Spleen (tissue), 11 donors: ENCODE measurements at regions not wholly inside any gene's neighbourhood (a gene's known extent, or its start where the extent isn't known, plus 50 kb on each side); places are given as distances from the start of the nearest gene placed in this dataset.

Source experiments
- DNase-seq: peaks from one replicate; pipeline ENCODE4 v3.0.0-alpha.2; 2020
- H3K27ac ChIP-seq, 8 donors: fragments of 200-600 bp; sonication (generic) in 7 of 8; 1 replicate in 4 of 8; 2 replicates in 4 of 8; pipeline versions ENCODE4 v1.5.0 to v1.8.0; 2016 to 2021; ENCODE audit warnings: inconsistent platforms in 4 of 8, mild to moderate bottlenecking in 4 of 8, moderate library complexity in 1 of 8
- H3K27me3 ChIP-seq, 7 donors: fragments of 200-600 bp; sonication (generic) in 6 of 7; replicated peaks in 1 of 7; 1 replicate in 4 of 7; 2 replicates in 3 of 7; pipeline versions ENCODE4 v1.5.0 to v1.8.0; 2016 to 2021; ENCODE audit warnings: inconsistent platforms in 3 of 7, mild to moderate bottlenecking in 1 of 7
- H3K36me3 ChIP-seq, 6 donors: fragments of 200-600 bp; sonication (generic) in 5 of 6; 1 replicate in 4 of 6; 2 replicates in 2 of 6; pipeline versions ENCODE4 v1.5.0 to v1.8.0; 2016 to 2021; ENCODE audit warnings: inconsistent platforms in 2 of 6
- H3K4me1 ChIP-seq, 6 donors: fragments of 200-600 bp; sonication (generic) in 5 of 6; 1 replicate in 3 of 6; 2 replicates in 3 of 6; pipeline versions ENCODE4 v1.5.0 to v1.8.0; 2016 to 2021; ENCODE audit warnings: inconsistent platforms in 3 of 6
- H3K4me3 ChIP-seq, 8 donors: fragments of 200-600 bp; sonication (generic) in 7 of 8; 1 replicate in 4 of 8; 2 replicates in 4 of 8; pipeline versions ENCODE4 v1.5.0 to v1.8.0; 2016 to 2021; ENCODE audit warnings: inconsistent platforms in 4 of 8, mild to moderate bottlenecking in 4 of 8, moderate library complexity in 2 of 8
- H3K9me3 ChIP-seq, 8 donors: fragments of 200-600 bp; sonication (generic) in 7 of 8; 1 replicate in 4 of 8; 2 replicates in 4 of 8; pipeline versions ENCODE4 v1.5.0 to v1.8.0; 2016 to 2021; ENCODE audit warnings: inconsistent platforms in 4 of 8
- CTCF ChIP-seq, 11 experiments: fragments of 200-600 bp in 7 of 11; fragments of 450-650 bp in 4 of 11; sonication (generic) in 4 of 11; IDR thresholded peaks in 8 of 11; conservative IDR thresholded peaks in 3 of 11; 1 replicate in 7 of 11; 2 replicates in 4 of 11; pipeline versions ENCODE4 v1.4.0 to v1.8.0; 2016 to 2021; ENCODE audit warnings: antibody characterized with exemption in 11 of 11, inconsistent platforms in 4 of 11, mild to moderate bottlenecking in 1 of 11
- POLR2A ChIP-seq, 3 donors: fragments of 450-650 bp; IDR thresholded peaks; one replicate each; pipeline ENCODE4 v1.5.1; 2017; ENCODE audit warnings: antibody characterized with exemption in 3 of 3, mild to moderate bottlenecking in 1 of 3
- POLR2AphosphoS5 ChIP-seq, 3 donors: sonication (generic); formaldehyde crosslinking; IDR thresholded peaks; one replicate each; pipeline ENCODE4 v1.5.1; 2017; ENCODE audit warnings: antibody characterized with exemption in 3 of 3
- WGBS, 5 donors: extraction: QIAGEN DNeasy Blood & Tissue Kit in 3 of 5; methylation state at CpG; one replicate each; pipeline versions ENCODE4 v1.1.5 to v1.1.7; 2013 to 2018; 5-methylcytosine and 5-hydroxymethylcytosine counted together
- intact Hi-C: fragments of 100-400 bp; cut with DNase I; formaldehyde crosslinking; loops from one replicate; pipeline ENCODE4 v1.15.0; 2023; ENCODE audit warnings: low total_unique reads
- donor health status: healthy with polysubstance abuse.
- donor health status: DM: no; HTN: no; CAD: no; lungs with moderate emphysema.
- donor health status: DM: no; HTN: no; CAD: no.
- donor health status: Bipolar disorder and iron deficiency.
- donor health status: healthy.
- donor health status: DM: no; HTN: no; CAD: no.
- donor health status: DM: yes; HTN: yes; CAD: no.

GRCh38 chr2:150549381-150549780 lies 61.9 kb upstream of the RND3 start:
- H3K27me3 ChIP-seq = no peaks in the 10 kb centered on the region
- DNase-seq = no peak
- WGBS, 5 donors = 76 to 93% (median 88%) methylated on average over 2 of the region's 2 CpGs
- intact Hi-C loops = no loop called here
- no peaks in the 10 kb centered on the region for H3K36me3 ChIP-seq
- H3K4me1 ChIP-seq = no peaks in the 10 kb centered on the region
- H3K4me3 ChIP-seq = no peak overlapping the region
- H3K27ac ChIP-seq = no peak overlapping the region
- no peak for TF ChIP-seq POLR2A (IDR thresholded peaks at IDR 0.05)
- no peak for TF ChIP-seq POLR2AphosphoS5 (IDR thresholded peaks at IDR 0.05)
- TF ChIP-seq CTCF (IDR thresholded peaks at IDR 0.05 in 8 of 11, conservative IDR thresholded peaks at IDR 0.05 in 3 of 11) = no peak
- H3K9me3 ChIP-seq = no peaks in the 10 kb centered on the region

- Histone ChIP-seq H3K36me3 (no peaks in the 10 kb centered on the region), H3K4me3 (no peak overlapping the region), H3K4me1 (no peaks in the 10 kb centered on the region), H3K27ac (no peak overlapping the region), H3K9me3 (no peaks in the 10 kb centered on the region), H3K27me3 (no peaks in the 10 kb centered on the region)
- intact Hi-C loops = no loop called here
- no peak for DNase-seq
- WGBS, 5 donors = 70 to 80% (median 76%) methylated on average over 2 of the region's 2 CpGs
- TF ChIP-seq POLR2A (IDR thresholded peaks at IDR 0.05) = no peak
- TF ChIP-seq POLR2AphosphoS5 (IDR thresholded peaks at IDR 0.05) = no peak
- TF ChIP-seq CTCF (IDR thresholded peaks at IDR 0.05 in 8 of 11, conservative IDR thresholded peaks at IDR 0.05 in 3 of 11) = no peak
These were observed 61.1 kb upstream of the RND3 start for GRCh38 chr2:150548527-150548926.

GRCh38 chr2:150545916-150546315 lies 58.4 kb upstream of the RND3 start:
- no peak overlapping the region for H3K4me3 ChIP-seq
- intact Hi-C loops = no loop called here
- no peaks in the 10 kb centered on the region for H3K4me1 ChIP-seq
- DNase-seq = no peak
- 80 to 89% (median 82%) methylated on average over 4 of the region's 4 CpGs for WGBS, 5 donors
- TF ChIP-seq POLR2A (IDR thresholded peaks at IDR 0.05) (no peak), CTCF (IDR thresholded peaks at IDR 0.05 in 8 of 11, conservative IDR thresholded peaks at IDR 0.05 in 3 of 11) (no peak), POLR2AphosphoS5 (IDR thresholded peaks at IDR 0.05) (no peak)
- no peaks in the 10 kb centered on the region for H3K27me3 ChIP-seq
- H3K27ac ChIP-seq = no peak overlapping the region
- no peaks in the 10 kb centered on the region for H3K9me3 ChIP-seq
- H3K36me3 ChIP-seq = no peaks in the 10 kb centered on the region

GRCh38 chr2:150544731-150545130 lies 57.3 kb upstream of the RND3 start:
- H3K27me3 ChIP-seq = no peaks in the 10 kb centered on the region
- TF ChIP-seq CTCF (IDR thresholded peaks at IDR 0.05 in 8 of 11, conservative IDR thresholded peaks at IDR 0.05 in 3 of 11) (no peak), POLR2AphosphoS5 (IDR thresholded peaks at IDR 0.05) (no peak), POLR2A (IDR thresholded peaks at IDR 0.05) (no peak)
- DNase-seq = no peak
- H3K9me3 ChIP-seq = no peaks in the 10 kb centered on the region
- WGBS, 5 donors = 83 to 93% (median 86%) methylated on average over 3 of the region's 3 CpGs
- H3K4me3 ChIP-seq = no peak overlapping the region
- intact Hi-C loops = no loop called here
- no peaks in the 10 kb centered on the region for H3K4me1 ChIP-seq
- H3K36me3 ChIP-seq = no peaks in the 10 kb centered on the region
- no peak overlapping the region for H3K27ac ChIP-seq
